Endodermal cell (in vitro differentiated cells): ENCODE measurements at regions not wholly inside any gene's neighbourhood (a gene's known extent, or its start where the extent isn't known, plus 50 kb on each side); places are given as distances from the start of the nearest gene placed in this dataset.

Experiments
- DNase-seq: peaks from one replicate; pipeline ENCODE4 v3.0.0-alpha.2; 2017
- H3K27ac ChIP-seq: 2 replicates; pipeline ENCODE4 v1.5.1; 2013; ENCODE audit warnings: mild to moderate bottlenecking, low read depth, low read length, moderate library complexity
- H3K27me3 ChIP-seq: 2 replicates; pipeline ENCODE4 v1.6.1; 2013; ENCODE audit warnings: mild to moderate bottlenecking, low read length, moderate library complexity; ENCODE audit not compliant: insufficient read depth, control insufficient read depth, poor library complexity, severe bottlenecking
- H3K36me3 ChIP-seq: 2 replicates; pipeline ENCODE4 v1.7.0; 2013; ENCODE audit warnings: mild to moderate bottlenecking, low read length, moderate library complexity; ENCODE audit not compliant: control insufficient read depth, insufficient read depth
- H3K4me1 ChIP-seq: one replicate; pipeline ENCODE4 v1.7.0; 2013; ENCODE audit warnings: low read length; ENCODE audit not compliant: control insufficient read depth, insufficient read depth
- H3K4me3 ChIP-seq: 2 replicates; pipeline ENCODE4 v1.5.1; 2013; ENCODE audit warnings: mild to moderate bottlenecking, low read length, moderate library complexity
- H3K9ac ChIP-seq: 2 replicates; pipeline ENCODE4 v1.6.1; 2013; ENCODE audit warnings: mild to moderate bottlenecking, low read length, moderate library complexity; ENCODE audit not compliant: poor library complexity, severe bottlenecking; ENCODE audit errors: extremely low read depth
- H3K9me3 ChIP-seq: 2 replicates; pipeline ENCODE4 v1.6.1; 2013; ENCODE audit warnings: mild to moderate bottlenecking, low read length, moderate library complexity; ENCODE audit not compliant: control insufficient read depth
- H3K27ac Mint-ChIP-seq: 2 replicates; pipeline ENCODE4 v1.8.0; 2020; ENCODE audit warnings: mixed read lengths
- H3K27me3 Mint-ChIP-seq: 2 replicates; pipeline ENCODE4 v1.8.0; 2021; ENCODE audit warnings: mild to moderate bottlenecking, mixed read lengths; ENCODE audit not compliant: insufficient read depth
- H3K36me3 Mint-ChIP-seq: 2 replicates; pipeline ENCODE4 v1.8.0; 2020; ENCODE audit warnings: low read depth, mixed read lengths
- H3K4me1 Mint-ChIP-seq: 2 replicates; pipeline ENCODE4 v1.8.0; 2020; ENCODE audit warnings: mixed read lengths
- H3K4me3 Mint-ChIP-seq: 2 replicates; pipeline ENCODE4 v1.8.0; 2020; ENCODE audit warnings: mild to moderate bottlenecking, moderate library complexity, mixed read lengths
- H3K9me3 Mint-ChIP-seq: 2 replicates; pipeline ENCODE4 v1.8.0; 2020; ENCODE audit warnings: mild to moderate bottlenecking, mixed read lengths
- WGBS, 2 experiments: methylation state at CpG; one replicate each; pipeline versions ENCODE4 v1.1.5 to v1.1.7; 2013; ENCODE audit warnings: missing lambda C conversion rate in 2 of 2, mixed read lengths in 1 of 2; ENCODE audit not compliant: insufficient coverage in 1 of 2, insufficient read length in 1 of 2; 5-methylcytosine and 5-hydroxymethylcytosine counted together
- TF ChIP-seq, protein P1 (sequence below): fragments of 200-600 bp; sonication (generic); conservative IDR thresholded peaks from 2 replicates; pipeline ENCODE4 v1.5.0; 2021; ENCODE audit warnings: antibody characterized with exemption, mild to moderate bottlenecking

GRCh38 chr15:72838311-72838731, 54.8 kb upstream of the ADPGK start:
- peak; percentile 13 for DNase-seq
- H3K27ac Mint-ChIP-seq = no peak overlapping the region
- H3K27me3 ChIP-seq = no peaks in the 10 kb centered on the region
- no peaks in the 10 kb centered on the region for H3K4me1 ChIP-seq
- no peaks in the 10 kb centered on the region for H3K9me3 Mint-ChIP-seq
- H3K27ac ChIP-seq = no peak overlapping the region
- TF ChIP-seq, protein P1, sequence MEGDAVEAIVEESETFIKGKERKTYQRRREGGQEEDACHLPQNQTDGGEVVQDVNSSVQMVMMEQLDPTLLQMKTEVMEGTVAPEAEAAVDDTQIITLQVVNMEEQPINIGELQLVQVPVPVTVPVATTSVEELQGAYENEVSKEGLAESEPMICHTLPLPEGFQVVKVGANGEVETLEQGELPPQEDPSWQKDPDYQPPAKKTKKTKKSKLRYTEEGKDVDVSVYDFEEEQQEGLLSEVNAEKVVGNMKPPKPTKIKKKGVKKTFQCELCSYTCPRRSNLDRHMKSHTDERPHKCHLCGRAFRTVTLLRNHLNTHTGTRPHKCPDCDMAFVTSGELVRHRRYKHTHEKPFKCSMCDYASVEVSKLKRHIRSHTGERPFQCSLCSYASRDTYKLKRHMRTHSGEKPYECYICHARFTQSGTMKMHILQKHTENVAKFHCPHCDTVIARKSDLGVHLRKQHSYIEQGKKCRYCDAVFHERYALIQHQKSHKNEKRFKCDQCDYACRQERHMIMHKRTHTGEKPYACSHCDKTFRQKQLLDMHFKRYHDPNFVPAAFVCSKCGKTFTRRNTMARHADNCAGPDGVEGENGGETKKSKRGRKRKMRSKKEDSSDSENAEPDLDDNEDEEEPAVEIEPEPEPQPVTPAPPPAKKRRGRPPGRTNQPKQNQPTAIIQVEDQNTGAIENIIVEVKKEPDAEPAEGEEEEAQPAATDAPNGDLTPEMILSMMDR = no peak
- peaks cover 11% of the 10 kb centered on the region for H3K4me1 Mint-ChIP-seq
- no peak overlapping the region for H3K9ac ChIP-seq
- H3K36me3 ChIP-seq = no peaks in the 10 kb centered on the region
- H3K36me3 Mint-ChIP-seq = no peaks in the 10 kb centered on the region
- no peaks in the 10 kb centered on the region for H3K9me3 ChIP-seq
- no peak overlapping the region for H3K4me3 Mint-ChIP-seq
- H3K27me3 Mint-ChIP-seq = peaks cover 2% of the 10 kb centered on the region
- H3K4me3 ChIP-seq = no peak overlapping the region
- 81 to 91% methylated on average over 2 to 5 of the region's 5 CpGs for WGBS, 2 experiments

GRCh38 chr15:72836676-72837330, 53.2 kb upstream of the ADPGK start:
- no peaks in the 10 kb centered on the region for H3K27me3 ChIP-seq
- Mint-ChIP-seq H3K4me3 (no peak overlapping the region), H3K27me3 (peaks cover 2% of the 10 kb centered on the region), H3K36me3 (no peaks in the 10 kb centered on the region), H3K4me1 (peaks cover 11% of the 10 kb centered on the region), H3K9me3 (no peaks in the 10 kb centered on the region), H3K27ac (no peak overlapping the region)
- H3K27ac ChIP-seq = no peak overlapping the region
- H3K9me3 ChIP-seq = no peaks in the 10 kb centered on the region
- DNase-seq = no peak
- no peak overlapping the region for H3K4me3 ChIP-seq
- 88 to 91% methylated on average over 6 of the region's 6 CpGs for WGBS, 2 experiments
- TF ChIP-seq, protein P1 = no peak
- no peak overlapping the region for H3K9ac ChIP-seq
- H3K4me1 ChIP-seq = no peaks in the 10 kb centered on the region
- no peaks in the 10 kb centered on the region for H3K36me3 ChIP-seq

DNA sequence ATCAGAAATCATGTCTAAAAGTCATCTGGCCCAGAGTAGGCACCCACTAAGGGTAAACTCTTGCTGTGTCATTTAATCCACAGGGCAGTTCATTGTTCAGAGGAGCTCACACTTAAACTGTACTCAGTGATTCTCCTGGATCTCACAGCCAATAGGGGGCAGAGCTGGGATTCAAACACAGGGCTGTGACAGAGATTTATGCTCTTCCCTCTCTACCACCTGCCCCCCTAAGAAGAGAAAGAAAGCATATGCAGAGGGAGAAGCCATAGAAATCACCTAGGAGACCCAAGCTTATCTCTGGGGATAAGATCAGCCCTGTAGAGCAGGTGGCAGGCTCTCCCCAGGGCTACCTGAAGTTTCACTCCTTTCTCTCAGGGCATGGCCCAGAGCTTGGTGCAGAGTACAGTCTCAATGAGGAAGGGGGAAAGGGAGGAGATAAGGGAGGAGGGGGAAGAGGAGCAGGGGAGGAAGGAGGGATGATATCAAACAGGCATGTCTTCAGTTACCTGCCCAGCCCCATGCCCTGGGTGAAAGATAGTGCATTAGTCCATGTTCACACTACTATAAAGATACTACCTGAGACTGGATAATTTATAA, 51.8 kb upstream of the ADPGK start:
- Mint-ChIP-seq H3K27ac (peak overlapping the region; percentile 65), H3K4me3 (no peak overlapping the region)
- no peaks in the 10 kb centered on the region for H3K36me3 ChIP-seq

More for the DNA sequence above, 51.8 kb upstream of the ADPGK start:
- Histone ChIP-seq H3K27ac (no peak overlapping the region), H3K4me3 (no peak overlapping the region), H3K27me3 (no peaks in the 10 kb centered on the region), H3K9me3 (no peaks in the 10 kb centered on the region), H3K9ac (no peak overlapping the region), H3K4me1 (no peaks in the 10 kb centered on the region)
- H3K4me1 Mint-ChIP-seq = peaks cover 11% of the 10 kb centered on the region
- TF ChIP-seq, protein P1 = peak; percentile 78
- DNase-seq = peak; percentile 82
- no peaks in the 10 kb centered on the region for H3K36me3 Mint-ChIP-seq
- no peaks in the 10 kb centered on the region for H3K9me3 Mint-ChIP-seq
- peaks cover 4% of the 10 kb centered on the region for H3K27me3 Mint-ChIP-seq
